ENCODE measurements at regions not wholly inside any gene's neighbourhood (a gene's known extent, or its start where the extent isn't known, plus 50 kb on each side); places are given as distances from the start of the nearest gene placed in this dataset.
"Not testable (repeated sequence)": the region's sequence is repeated elsewhere in the genome, so short reads cannot be mapped to it uniquely, and the experiment has no call there.

DNA sequence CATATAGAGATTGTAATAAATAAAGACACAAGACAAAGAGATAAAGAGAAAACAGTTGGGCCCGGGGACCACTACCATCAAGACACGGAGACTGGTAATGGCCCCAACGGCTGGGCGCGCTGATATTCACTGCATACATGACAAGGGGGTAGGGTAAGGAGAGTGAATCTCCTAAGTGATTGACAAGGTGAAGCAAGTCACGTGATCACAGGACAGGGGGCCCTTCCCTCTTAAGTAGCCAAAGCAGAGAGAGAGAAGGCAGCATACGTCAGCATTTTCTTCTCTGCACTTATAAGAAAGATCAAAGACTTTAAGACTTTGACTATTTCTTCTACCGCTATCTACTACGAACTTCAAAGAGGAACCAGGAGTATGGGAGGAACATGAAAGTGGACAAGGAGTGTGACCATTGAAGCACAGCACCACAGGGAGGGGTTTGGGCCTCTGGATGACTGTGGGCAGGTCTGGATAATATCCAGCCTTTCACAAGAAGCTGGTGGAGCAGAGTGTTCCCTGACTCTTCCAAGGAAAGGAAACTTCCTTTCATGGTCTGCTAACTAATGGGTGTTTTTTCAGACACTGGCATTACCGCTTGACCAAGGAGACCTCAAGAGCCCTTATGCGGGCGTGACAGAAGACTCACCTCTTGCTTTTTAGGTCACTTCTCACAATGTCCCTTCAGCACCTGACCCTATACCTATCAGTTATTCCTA is 75.6 kb downstream of the MRPL39 start:
- H3K4me1 ChIP-seq (ENCODE audit: control extremely low read depth in 1 of 4, control insufficient read depth in 4 of 4, insufficient read depth in 4 of 4, low read length in 3 of 4); H3K27ac ChIP-seq (ENCODE audit: insufficient read depth in 1 of 2, low read depth in 1 of 2, low read length in 2 of 2, poor library complexity in 1 of 2, severe bottlenecking in 2 of 2); H3K4me3 ChIP-seq (ENCODE audit: control insufficient read depth in 1 of 7, extremely low read depth in 1 of 7, insufficient read depth in 4 of 7, low read depth in 2 of 7, low read length in 6 of 7); POLR2A ChIA-PET; H3K27me3 ChIP-seq (replicated peaks in 2 of 5; ENCODE audit: control insufficient read depth in 4 of 5, insufficient read depth in 5 of 5, low read length in 4 of 5); H3K9me3 ChIP-seq (ENCODE audit: control extremely low read depth in 1 of 5, control insufficient read depth in 4 of 5, insufficient read depth in 2 of 5, low read depth in 1 of 5, low read length in 4 of 5); H3K36me3 ChIP-seq (ENCODE audit: control insufficient read depth in 4 of 4, insufficient read depth in 4 of 4, low read length in 3 of 4); DNase-seq: not testable (repeated sequence)
- CTCF ChIA-PET, result interaction anchor here (0.6 kb wide), 1 partner anchor 1187 kb away, joined by 3 read pairs; no protein-coding TSS in a partner anchor
- WGBS (ENCODE audit: insufficient coverage), result 100% methylated on average over 7 of the region's 12 CpGs

DNA sequence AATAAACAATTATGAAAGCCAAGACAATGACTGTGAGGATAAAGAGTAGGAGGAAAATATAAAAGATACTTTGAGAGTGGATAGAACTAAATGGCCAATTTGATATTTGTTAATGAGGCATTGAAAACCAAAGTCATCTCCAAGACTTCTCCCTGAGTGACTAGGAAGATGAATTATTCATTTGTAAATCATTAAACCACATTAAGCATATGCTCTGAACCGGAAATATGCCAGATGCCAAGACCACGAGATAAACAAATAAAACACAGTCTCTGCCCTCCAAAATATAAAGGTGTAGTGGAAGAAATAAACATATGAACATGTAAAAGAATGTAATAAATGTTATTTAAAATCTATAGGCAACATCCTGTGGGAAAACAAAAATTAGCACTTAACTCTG is 78.8 kb downstream of the MRPL39 start:
- no peak overlapping the region for H3K4me3 ChIP-seq (ENCODE audit: control insufficient read depth in 1 of 7, extremely low read depth in 1 of 7, insufficient read depth in 4 of 7, low read depth in 2 of 7, low read length in 6 of 7)
- H3K36me3 ChIP-seq (ENCODE audit: control insufficient read depth in 4 of 4, insufficient read depth in 4 of 4, low read length in 3 of 4), result no peaks in the 10 kb centered on the region
- DNase-seq, result peak in 1 of 3 donors; percentile 4
- ChIA-PET CTCF (no interaction called here), POLR2A (no interaction called here)
- H3K27ac ChIP-seq (ENCODE audit: insufficient read depth in 1 of 2, low read depth in 1 of 2, low read length in 2 of 2, poor library complexity in 1 of 2, severe bottlenecking in 2 of 2), result no peak overlapping the region
- no peaks in the 10 kb centered on the region for H3K27me3 ChIP-seq (replicated peaks in 2 of 5; ENCODE audit: control insufficient read depth in 4 of 5, insufficient read depth in 5 of 5, low read length in 4 of 5)
- H3K4me1 ChIP-seq (ENCODE audit: control extremely low read depth in 1 of 4, control insufficient read depth in 4 of 4, insufficient read depth in 4 of 4, low read length in 3 of 4), result no peaks in the 10 kb centered on the region
- H3K9me3 ChIP-seq (ENCODE audit: control extremely low read depth in 1 of 5, control insufficient read depth in 4 of 5, insufficient read depth in 2 of 5, low read depth in 1 of 5, low read length in 4 of 5), result peaks cover 0 to 2% (median 0%) of the 10 kb centered on the region in 5 experiments
- no CpG with 5 or more reads among the region's 2 CpGs for WGBS (ENCODE audit: insufficient coverage)

DNA sequence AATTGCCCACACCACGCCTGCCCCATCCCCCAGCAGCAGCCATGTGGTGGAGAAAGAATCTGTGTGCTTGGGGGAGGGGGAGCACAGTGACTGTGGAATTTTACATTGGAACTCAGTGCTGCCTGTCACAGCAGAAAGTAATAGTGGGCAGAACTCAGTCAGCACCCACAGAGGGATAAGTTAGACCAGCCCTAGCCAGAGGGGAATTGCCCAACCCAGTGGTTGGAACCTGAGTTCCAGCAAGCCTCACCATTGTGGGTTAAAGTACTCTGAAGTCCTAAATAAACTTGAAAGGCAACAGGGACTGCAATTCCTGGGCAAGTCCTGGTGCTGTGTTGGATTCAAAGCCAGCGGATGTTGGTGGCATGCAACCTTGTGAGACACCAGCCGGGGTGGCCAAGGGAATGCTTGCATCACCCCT is 88.8 kb downstream of the MRPL39 start:
- CTCF ChIA-PET, result no interaction called here
- no peak for DNase-seq
- Histone ChIP-seq H3K36me3 (ENCODE audit: control insufficient read depth in 4 of 4, insufficient read depth in 4 of 4, low read length in 3 of 4) (no peaks in the 10 kb centered on the region), H3K27me3 (replicated peaks in 2 of 5; ENCODE audit: control insufficient read depth in 4 of 5, insufficient read depth in 5 of 5, low read length in 4 of 5) (no peaks in the 10 kb centered on the region), H3K27ac (ENCODE audit: insufficient read depth in 1 of 2, low read depth in 1 of 2, low read length in 2 of 2, poor library complexity in 1 of 2, severe bottlenecking in 2 of 2) (no peak overlapping the region), H3K4me1 (ENCODE audit: control extremely low read depth in 1 of 4, control insufficient read depth in 4 of 4, insufficient read depth in 4 of 4, low read length in 3 of 4) (peaks cover 0 to 6% (median 0%) of the 10 kb centered on the region in 4 experiments), H3K9me3 (ENCODE audit: control extremely low read depth in 1 of 5, control insufficient read depth in 4 of 5, insufficient read depth in 2 of 5, low read depth in 1 of 5, low read length in 4 of 5) (peaks cover 0 to 5% (median 2%) of the 10 kb centered on the region in 5 experiments), H3K4me3 (ENCODE audit: control insufficient read depth in 1 of 7, extremely low read depth in 1 of 7, insufficient read depth in 4 of 7, low read depth in 2 of 7, low read length in 6 of 7) (no peak overlapping the region)
- 100% methylated on average over 3 of the region's 3 CpGs for WGBS (ENCODE audit: insufficient coverage)
- POLR2A ChIA-PET, result no interaction called here

DNA sequence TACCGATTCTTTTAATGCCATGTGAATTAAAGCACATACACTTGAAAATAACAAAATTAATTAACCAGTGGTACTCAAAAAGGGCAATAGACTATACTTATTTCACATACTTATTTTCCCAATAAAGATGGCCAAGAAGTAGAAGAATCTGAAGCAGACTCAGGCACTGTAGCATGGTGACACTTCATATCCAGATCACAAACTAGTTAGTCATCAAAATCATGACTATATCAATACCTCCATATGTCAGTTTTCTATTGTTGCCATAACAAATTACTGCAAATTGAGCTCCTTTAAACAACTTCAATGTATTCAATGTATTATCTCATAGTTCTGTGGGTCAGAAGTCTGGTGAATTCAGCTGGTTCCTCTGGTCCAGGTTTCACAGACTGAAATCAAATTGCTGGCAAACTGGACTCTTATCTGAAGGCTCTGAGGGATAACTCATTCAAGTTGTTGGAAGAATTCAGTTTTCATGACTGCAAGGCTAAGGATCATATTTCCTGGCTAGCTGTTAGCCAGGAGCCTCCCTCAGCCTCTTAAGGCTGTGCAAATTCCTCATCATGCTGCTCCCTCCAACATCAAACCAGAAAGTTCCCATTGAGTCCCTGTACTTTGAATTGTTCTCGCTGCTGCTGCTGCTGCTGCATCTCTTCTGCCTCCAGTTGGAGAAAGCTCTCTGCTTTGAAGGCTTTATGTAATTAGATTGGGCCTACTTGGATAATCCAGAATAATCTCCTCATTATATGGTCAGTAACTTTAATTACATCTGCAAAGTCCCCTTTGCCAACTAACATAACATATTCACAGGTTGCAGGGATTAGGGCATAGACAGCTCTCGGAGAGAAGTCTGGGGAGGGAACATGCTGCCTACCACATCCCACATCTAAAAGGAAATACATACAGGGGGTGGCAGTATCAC is 91.5 kb downstream of the MRPL39 start:
- WGBS (ENCODE audit: insufficient coverage), result 100% methylated on average over 1 of the region's 3 CpGs
- POLR2A ChIA-PET, result no interaction called here
- Histone ChIP-seq H3K27me3 (replicated peaks in 2 of 5; ENCODE audit: control insufficient read depth in 4 of 5, insufficient read depth in 5 of 5, low read length in 4 of 5) (no peaks in the 10 kb centered on the region), H3K4me3 (ENCODE audit: control insufficient read depth in 1 of 7, extremely low read depth in 1 of 7, insufficient read depth in 4 of 7, low read depth in 2 of 7, low read length in 6 of 7) (no peak overlapping the region), H3K27ac (ENCODE audit: insufficient read depth in 1 of 2, low read depth in 1 of 2, low read length in 2 of 2, poor library complexity in 1 of 2, severe bottlenecking in 2 of 2) (no peak overlapping the region), H3K36me3 (ENCODE audit: control insufficient read depth in 4 of 4, insufficient read depth in 4 of 4, low read length in 3 of 4) (no peaks in the 10 kb centered on the region), H3K4me1 (ENCODE audit: control extremely low read depth in 1 of 4, control insufficient read depth in 4 of 4, insufficient read depth in 4 of 4, low read length in 3 of 4) (peaks cover 0 to 6% (median 0%) of the 10 kb centered on the region in 4 experiments), H3K9me3 (ENCODE audit: control extremely low read depth in 1 of 5, control insufficient read depth in 4 of 5, insufficient read depth in 2 of 5, low read depth in 1 of 5, low read length in 4 of 5) (peaks cover 0 to 3% (median 2%) of the 10 kb centered on the region in 5 experiments)
- CTCF ChIA-PET, result no interaction called here
- DNase-seq, result no peak

DNA sequence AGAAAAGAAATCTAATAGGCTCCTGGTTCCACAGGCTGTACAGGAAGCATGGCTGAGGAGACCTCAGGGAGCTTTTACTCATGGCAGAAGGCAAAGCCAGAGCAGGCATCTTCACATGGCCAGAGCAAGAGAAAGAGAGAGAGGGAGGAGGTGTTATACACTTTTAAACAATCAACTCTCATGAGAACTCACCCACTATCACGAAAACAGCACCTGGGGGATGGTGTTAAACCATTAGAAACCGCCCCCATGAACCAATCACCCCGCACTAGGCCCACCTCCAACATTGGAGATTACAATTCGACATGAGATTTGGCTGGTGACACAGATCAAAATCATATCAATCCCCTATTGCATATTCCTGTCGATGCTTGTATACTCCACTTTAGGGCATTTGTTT is 93.5 kb downstream of the MRPL39 start:
- ChIA-PET CTCF (no interaction called here), POLR2A (no interaction called here)
- Histone ChIP-seq H3K27ac (ENCODE audit: insufficient read depth in 1 of 2, low read depth in 1 of 2, low read length in 2 of 2, poor library complexity in 1 of 2, severe bottlenecking in 2 of 2) (no peak overlapping the region), H3K27me3 (replicated peaks in 2 of 5; ENCODE audit: control insufficient read depth in 4 of 5, insufficient read depth in 5 of 5, low read length in 4 of 5) (no peaks in the 10 kb centered on the region), H3K36me3 (ENCODE audit: control insufficient read depth in 4 of 4, insufficient read depth in 4 of 4, low read length in 3 of 4) (no peaks in the 10 kb centered on the region), H3K9me3 (ENCODE audit: control extremely low read depth in 1 of 5, control insufficient read depth in 4 of 5, insufficient read depth in 2 of 5, low read depth in 1 of 5, low read length in 4 of 5) (peaks cover 0 to 3% (median 0%) of the 10 kb centered on the region in 5 experiments), H3K4me1 (ENCODE audit: control extremely low read depth in 1 of 4, control insufficient read depth in 4 of 4, insufficient read depth in 4 of 4, low read length in 3 of 4) (peaks cover 0 to 6% (median 0%) of the 10 kb centered on the region in 4 experiments), H3K4me3 (ENCODE audit: control insufficient read depth in 1 of 7, extremely low read depth in 1 of 7, insufficient read depth in 4 of 7, low read depth in 2 of 7, low read length in 6 of 7) (no peak overlapping the region)
- no peak for DNase-seq
- 100% methylated on average over 2 of the region's 5 CpGs for WGBS (ENCODE audit: insufficient coverage)

DNA sequence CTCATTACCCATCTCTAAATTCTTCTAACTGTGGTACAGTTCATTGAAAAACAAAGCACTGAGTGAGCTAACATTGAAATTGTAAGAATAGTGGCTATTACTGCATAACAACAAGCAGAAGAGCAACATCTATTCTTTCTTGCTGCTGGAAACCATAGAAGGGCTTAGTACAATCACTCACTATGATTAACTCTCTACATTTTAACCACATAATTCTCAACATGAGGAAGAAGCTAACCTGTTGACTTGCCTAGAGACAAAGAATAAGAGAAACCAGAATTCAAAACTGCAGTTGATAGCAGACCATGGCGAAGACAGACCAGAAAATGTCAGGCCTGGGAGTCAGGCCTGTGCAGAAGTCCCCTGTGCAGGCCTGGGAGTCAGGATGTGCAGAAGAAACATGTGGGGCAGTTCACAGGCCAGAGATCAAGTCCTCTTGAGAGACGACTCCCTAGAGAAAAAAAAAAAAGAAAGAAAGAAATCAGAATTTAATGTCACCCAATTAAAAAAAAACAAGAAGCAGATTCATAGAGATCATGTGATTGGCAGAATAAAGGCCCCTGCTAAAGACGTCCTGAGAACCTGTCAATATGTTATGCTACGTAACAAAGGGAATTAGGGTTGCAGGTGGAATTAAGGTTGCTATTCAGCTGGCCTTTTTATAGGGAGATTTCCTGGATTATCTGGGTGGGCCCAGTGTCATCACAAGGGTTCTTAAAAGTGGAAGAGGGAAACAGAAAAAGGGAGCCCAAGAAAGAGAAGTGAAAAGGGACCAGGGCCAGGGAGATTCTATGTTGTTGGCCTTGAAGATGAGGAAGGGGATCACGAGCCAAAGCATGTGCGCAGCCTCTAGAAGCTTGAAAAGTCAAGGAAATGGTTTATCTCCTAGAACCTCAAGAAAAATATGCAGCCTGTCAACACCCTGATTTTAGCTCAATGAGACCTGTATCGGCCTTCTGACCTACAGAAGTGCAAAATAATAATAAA is 94.9 kb downstream of the MRPL39 start:
- Histone ChIP-seq H3K27ac (ENCODE audit: insufficient read depth in 1 of 2, low read depth in 1 of 2, low read length in 2 of 2, poor library complexity in 1 of 2, severe bottlenecking in 2 of 2) (no peak overlapping the region), H3K4me1 (ENCODE audit: control extremely low read depth in 1 of 4, control insufficient read depth in 4 of 4, insufficient read depth in 4 of 4, low read length in 3 of 4) (no peaks in the 10 kb centered on the region), H3K27me3 (replicated peaks in 2 of 5; ENCODE audit: control insufficient read depth in 4 of 5, insufficient read depth in 5 of 5, low read length in 4 of 5) (no peaks in the 10 kb centered on the region), H3K36me3 (ENCODE audit: control insufficient read depth in 4 of 4, insufficient read depth in 4 of 4, low read length in 3 of 4) (no peaks in the 10 kb centered on the region), H3K9me3 (ENCODE audit: control extremely low read depth in 1 of 5, control insufficient read depth in 4 of 5, insufficient read depth in 2 of 5, low read depth in 1 of 5, low read length in 4 of 5) (peaks cover 0 to 3% (median 0%) of the 10 kb centered on the region in 5 experiments), H3K4me3 (ENCODE audit: control insufficient read depth in 1 of 7, extremely low read depth in 1 of 7, insufficient read depth in 4 of 7, low read depth in 2 of 7, low read length in 6 of 7) (no peak overlapping the region)
- 91% methylated on average over 5 of the region's 7 CpGs for WGBS (ENCODE audit: insufficient coverage)
- CTCF ChIA-PET, result no interaction called here
- no peak for DNase-seq
- POLR2A ChIA-PET, result interaction anchor here (0.6 kb wide), 1 partner anchor 1284 kb away, joined by 3 read pairs; no protein-coding TSS in a partner anchor
